ENCODE measurements at regions not wholly inside any gene's neighbourhood (a gene's known extent, or its start where the extent isn't known, plus 50 kb on each side); places are given as distances from the start of the nearest gene placed in this dataset.

DNA sequence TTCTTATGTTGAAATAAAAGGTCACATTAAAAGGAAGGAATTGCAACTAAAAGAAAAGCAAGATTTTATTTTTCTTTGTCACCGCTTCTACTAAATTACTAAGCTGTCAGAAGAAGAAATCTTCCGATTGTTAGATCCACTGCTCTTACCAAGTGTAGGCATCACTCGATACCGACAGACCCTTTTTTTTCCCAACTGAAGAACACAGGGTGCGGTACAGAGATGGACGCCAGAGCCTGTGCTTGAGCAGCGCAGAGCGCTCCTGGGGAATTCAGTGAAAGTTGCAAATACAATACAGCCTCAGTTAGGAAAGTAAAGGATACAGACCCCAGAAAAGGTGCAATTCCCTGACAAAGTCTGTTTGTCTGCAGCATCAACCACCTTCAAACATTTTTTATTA lies 94.9 kb upstream of the WDR17 start:
- Histone ChIP-seq H3K4me1 (no peaks in the 10 kb centered on the region), H3K27me3 (no peaks in the 10 kb centered on the region), H3K9me3 (no peaks in the 10 kb centered on the region), H3K36me3 (no peaks in the 10 kb centered on the region), H3K27ac (no peak overlapping the region), H3K4me3 (no peak overlapping the region)
- DNase-seq (no peak), ATAC-seq (no peak)
- intact Hi-C loops (cut with DNase I), result no loop called here
- TF ChIP-seq, protein P1, sequence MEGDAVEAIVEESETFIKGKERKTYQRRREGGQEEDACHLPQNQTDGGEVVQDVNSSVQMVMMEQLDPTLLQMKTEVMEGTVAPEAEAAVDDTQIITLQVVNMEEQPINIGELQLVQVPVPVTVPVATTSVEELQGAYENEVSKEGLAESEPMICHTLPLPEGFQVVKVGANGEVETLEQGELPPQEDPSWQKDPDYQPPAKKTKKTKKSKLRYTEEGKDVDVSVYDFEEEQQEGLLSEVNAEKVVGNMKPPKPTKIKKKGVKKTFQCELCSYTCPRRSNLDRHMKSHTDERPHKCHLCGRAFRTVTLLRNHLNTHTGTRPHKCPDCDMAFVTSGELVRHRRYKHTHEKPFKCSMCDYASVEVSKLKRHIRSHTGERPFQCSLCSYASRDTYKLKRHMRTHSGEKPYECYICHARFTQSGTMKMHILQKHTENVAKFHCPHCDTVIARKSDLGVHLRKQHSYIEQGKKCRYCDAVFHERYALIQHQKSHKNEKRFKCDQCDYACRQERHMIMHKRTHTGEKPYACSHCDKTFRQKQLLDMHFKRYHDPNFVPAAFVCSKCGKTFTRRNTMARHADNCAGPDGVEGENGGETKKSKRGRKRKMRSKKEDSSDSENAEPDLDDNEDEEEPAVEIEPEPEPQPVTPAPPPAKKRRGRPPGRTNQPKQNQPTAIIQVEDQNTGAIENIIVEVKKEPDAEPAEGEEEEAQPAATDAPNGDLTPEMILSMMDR (IDR thresholded peaks at IDR 0.05), result no peak

DNA sequence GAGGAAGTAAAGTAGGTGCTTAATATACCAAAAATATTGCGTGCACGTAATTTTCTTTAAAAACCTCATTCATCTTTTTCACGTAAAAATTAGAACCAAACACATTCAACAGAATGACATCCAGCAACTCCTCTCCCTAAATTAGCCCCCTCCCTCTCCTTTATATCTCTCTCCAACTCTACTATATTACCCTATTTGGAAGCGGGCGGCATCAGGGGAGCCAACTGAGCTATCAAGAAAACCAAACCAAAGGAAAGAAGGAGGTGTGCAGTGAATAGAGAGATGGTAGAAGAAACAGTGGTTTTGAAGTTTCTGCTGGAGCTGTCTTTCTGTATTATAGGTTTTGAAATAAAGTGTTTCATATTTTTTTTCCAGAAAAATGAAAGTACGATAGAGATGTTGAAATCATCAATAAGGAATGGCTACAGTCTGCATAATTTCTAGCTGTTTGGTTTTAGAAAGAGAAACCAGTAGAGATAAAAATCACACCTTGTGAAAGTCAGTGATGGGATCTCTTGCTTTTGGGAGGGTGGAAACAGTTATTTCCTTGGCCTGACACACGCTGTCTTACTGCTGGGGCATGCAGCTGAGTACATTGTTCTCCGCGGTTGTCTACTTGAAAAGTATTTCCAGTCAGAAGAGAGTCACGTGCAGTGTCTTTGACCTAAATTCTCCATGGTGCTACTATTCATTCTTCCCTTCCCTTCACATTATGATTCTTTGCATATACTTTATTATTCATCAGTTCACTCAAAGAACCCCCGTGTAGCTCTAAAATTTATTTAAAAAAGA lies 94.1 kb upstream of the WDR17 start:
- Histone ChIP-seq H3K27me3 (no peaks in the 10 kb centered on the region), H3K4me3 (no peak overlapping the region), H3K9me3 (no peaks in the 10 kb centered on the region), H3K27ac (no peak overlapping the region), H3K36me3 (no peaks in the 10 kb centered on the region), H3K4me1 (no peaks in the 10 kb centered on the region)
- TF ChIP-seq, protein P1 (IDR thresholded peaks at IDR 0.05), result no peak
- DNase-seq (no peak), ATAC-seq (peak; percentile 45)
- intact Hi-C loops (cut with DNase I), result no loop called here

DNA sequence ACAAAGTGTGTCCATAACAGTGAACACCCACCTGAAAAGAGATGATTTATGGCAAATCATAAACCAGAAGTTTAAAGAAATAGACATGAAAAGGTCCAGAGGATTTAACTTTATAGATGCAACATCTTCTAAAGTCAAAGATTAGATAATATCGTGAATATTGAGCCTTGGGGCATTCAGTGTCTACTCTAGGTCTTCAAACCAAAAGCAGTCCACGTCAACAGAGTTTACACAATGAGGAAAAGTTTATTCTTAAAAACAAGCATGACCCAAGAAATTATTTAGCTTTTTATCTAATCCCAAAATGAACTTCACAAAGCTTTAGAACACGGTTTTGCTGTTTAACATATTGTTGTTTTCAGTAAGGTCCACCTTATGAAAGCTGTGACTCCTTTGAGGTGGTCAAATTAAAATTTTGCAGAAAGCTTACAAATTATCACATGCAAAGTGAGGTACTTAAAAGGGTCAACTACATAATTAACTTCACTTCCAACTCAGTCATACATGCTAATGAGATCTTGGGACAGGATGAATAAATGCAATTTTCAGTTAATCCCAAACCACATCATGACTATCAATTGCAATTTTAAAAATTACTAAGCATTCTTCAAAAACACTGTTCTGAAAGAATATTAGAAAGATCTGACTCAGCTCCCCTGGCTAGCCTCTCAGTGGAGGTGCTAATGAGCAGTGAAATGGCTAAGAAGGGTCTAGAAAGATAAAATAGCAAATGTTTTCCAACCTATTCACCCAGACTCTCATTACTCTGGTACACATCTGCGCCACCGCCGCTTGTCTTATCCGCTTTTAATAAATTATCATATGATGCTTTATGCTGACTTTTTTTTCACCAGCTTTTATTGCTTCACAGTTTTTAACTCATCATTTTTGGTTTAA lies 92.4 kb upstream of the WDR17 start:
- TF ChIP-seq, protein P1 (IDR thresholded peaks at IDR 0.05), result no peak
- H3K4me1 ChIP-seq, result no peaks in the 10 kb centered on the region
- DNase-seq (no peak), ATAC-seq (no peak)
- no peak overlapping the region for H3K4me3 ChIP-seq
- no peak overlapping the region for H3K27ac ChIP-seq
- no peaks in the 10 kb centered on the region for H3K9me3 ChIP-seq
- no peaks in the 10 kb centered on the region for H3K27me3 ChIP-seq
- intact Hi-C loops (cut with DNase I), result no loop called here
- H3K36me3 ChIP-seq, result no peaks in the 10 kb centered on the region

DNA sequence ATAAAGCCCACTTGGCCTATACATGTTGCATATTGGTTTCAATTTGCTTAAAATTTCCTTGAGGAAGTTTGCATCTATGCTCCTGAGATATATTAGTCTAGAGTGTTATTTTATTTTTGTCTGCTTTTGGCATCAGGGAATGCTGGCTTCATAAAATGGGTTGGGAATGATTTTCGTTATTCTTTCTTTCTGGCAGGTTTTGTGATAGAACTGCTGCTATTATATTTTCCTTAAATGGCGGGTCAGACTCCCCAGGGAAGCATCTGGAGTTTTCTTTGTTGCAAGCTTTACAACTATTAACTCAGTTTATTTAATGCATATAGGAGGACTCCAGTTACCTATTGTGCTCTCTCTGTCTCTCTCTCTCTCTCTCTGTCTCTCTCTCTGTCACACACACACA lies 82.0 kb upstream of the WDR17 start:
- Histone ChIP-seq H3K4me1 (no peaks in the 10 kb centered on the region), H3K4me3 (no peak overlapping the region), H3K27ac (no peak overlapping the region), H3K27me3 (no peaks in the 10 kb centered on the region), H3K9me3 (no peaks in the 10 kb centered on the region), H3K36me3 (no peaks in the 10 kb centered on the region)
- TF ChIP-seq, protein P1 (IDR thresholded peaks at IDR 0.05), result no peak
- ATAC-seq, result no peak
- DNase-seq, result no peak
- intact Hi-C loops (cut with DNase I), result no loop called here

DNA sequence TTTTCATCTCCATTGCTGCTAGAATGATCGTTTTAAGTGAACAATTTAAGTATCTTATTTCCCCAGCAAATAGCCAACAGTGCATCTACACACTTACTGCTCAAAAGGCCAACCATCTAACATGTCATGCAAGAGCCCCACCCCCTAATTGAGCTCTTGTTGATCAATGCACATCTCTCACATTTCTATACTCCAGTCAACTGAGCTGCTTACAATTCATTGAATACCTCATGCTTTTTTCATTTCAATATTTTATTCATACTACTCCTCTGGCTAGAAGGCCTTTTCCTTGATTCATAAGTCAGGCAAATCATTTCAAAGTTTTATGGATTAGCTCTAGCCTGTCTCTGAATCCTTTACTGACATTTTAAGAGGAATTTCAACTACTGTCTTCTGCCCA lies 79.0 kb upstream of the WDR17 start:
- Histone ChIP-seq H3K4me3 (no peak overlapping the region), H3K9me3 (no peaks in the 10 kb centered on the region), H3K4me1 (no peaks in the 10 kb centered on the region), H3K27me3 (no peaks in the 10 kb centered on the region), H3K27ac (no peak overlapping the region), H3K36me3 (no peaks in the 10 kb centered on the region)
- no peak for DNase-seq
- no peak for ATAC-seq
- TF ChIP-seq, protein P1 (IDR thresholded peaks at IDR 0.05), result no peak
- intact Hi-C loops (cut with DNase I), result no loop called here

Measured in upper lobe of right lung (tissue), 1 donor.